ENCODE measurements at regions not wholly inside any gene's neighbourhood (a gene's known extent, or its start where the extent isn't known, plus 50 kb on each side); places are given as distances from the start of the nearest gene placed in this dataset.

GRCh38 chr13:79831556-79831955, 350.6 kb downstream of the NDFIP2 start:
- no peak overlapping the region for H3K4ac ChIP-seq (ENCODE audit: low read depth, low read length)
- no peak overlapping the region for H3K4me2 ChIP-seq (ENCODE audit: insufficient read depth, insufficient read length, low read length)
- no peak overlapping the region for H3K14ac ChIP-seq (ENCODE audit: insufficient read depth, low read length)
- no peak overlapping the region for H3K56ac ChIP-seq (ENCODE audit: insufficient read length, low read depth, low read length)
- H3K27ac Mint-ChIP-seq, result no peak overlapping the region
- peaks cover 0 to 2% of the 10 kb centered on the region in 2 experiments; a peak in 2 of 5 replicates for H3K9me3 Mint-ChIP-seq
- H3K79me1 ChIP-seq (ENCODE audit: insufficient read depth, low read depth, low read length, poor library complexity, severe bottlenecking), result no peaks in the 10 kb centered on the region
- H4K91ac ChIP-seq (ENCODE audit: insufficient read length, low read depth, low read length), result no peak overlapping the region
- H3K79me2 ChIP-seq (ENCODE audit: insufficient read depth, low read length), result no peaks in the 10 kb centered on the region
- no peak overlapping the region for H2BK12ac ChIP-seq (ENCODE audit: insufficient read length, low read depth, low read length)
- H3K36me3 Mint-ChIP-seq (ENCODE audit: insufficient read depth in 1 of 3, low read depth in 3 of 3), result no peaks in the 10 kb centered on the region; a peak in 1 of 7 replicates
- no peaks in the 10 kb centered on the region for H4K20me1 ChIP-seq (ENCODE audit: control insufficient read depth, insufficient read depth, insufficient read length)
- H3K9me3 ChIP-seq (ENCODE audit: control insufficient read depth, low read depth, low read length), result no peaks in the 10 kb centered on the region
- no peak overlapping the region for H2AFZ ChIP-seq (ENCODE audit: low read length)
- no peaks in the 10 kb centered on the region for H3K27me3 ChIP-seq (ENCODE audit: insufficient read depth, low read length)
- H4K5ac ChIP-seq (ENCODE audit: insufficient read length, low read depth, low read length), result no peak overlapping the region
- H3K23me2 ChIP-seq (ENCODE audit: insufficient read length, low read depth, low read length, poor library complexity, severe bottlenecking), result no peaks in the 10 kb centered on the region
- H3K4me1 ChIP-seq (ENCODE audit: insufficient read depth, low read length), result no peaks in the 10 kb centered on the region
- H3T11ph ChIP-seq (ENCODE audit: low read length), result no peak overlapping the region
- H3K27ac ChIP-seq (ENCODE audit: insufficient read length, low read depth, low read length), result no peak overlapping the region
- no peaks in the 10 kb centered on the region for H3K27me3 Mint-ChIP-seq (ENCODE audit: low read depth)
- no peak overlapping the region for H2BK5ac ChIP-seq (ENCODE audit: insufficient read length, low read length)
- H4K8ac ChIP-seq (replicated peaks; ENCODE audit: insufficient read length, low read depth, low read length), result no peak overlapping the region
- H2BK15ac ChIP-seq (ENCODE audit: low read depth, low read length), result no peak overlapping the region
- DNase-seq, result no peak
- H3K9ac ChIP-seq (ENCODE audit: extremely low read depth, insufficient read length, low read length), result no peak overlapping the region
- no peak overlapping the region for H3K4me3 Mint-ChIP-seq
- no peak overlapping the region for H3K18ac ChIP-seq (ENCODE audit: insufficient read length, low read depth, low read length)
- TF ChIP-seq CTCF (conservative IDR thresholded peaks at IDR 0.05), result no peak
- H3K23ac ChIP-seq (ENCODE audit: insufficient read length, low read depth, low read length), result no peak overlapping the region
- H2BK20ac ChIP-seq (ENCODE audit: low read depth, low read length, poor library complexity, severe bottlenecking), result no peak overlapping the region
- WGBS (ENCODE audit: extremely low coverage, insufficient read length, low lambda C conversion rate), result no CpG with 5 or more reads among the region's 3 CpGs
- no peak overlapping the region for H2AK5ac ChIP-seq (ENCODE audit: insufficient read length, low read length)
- peaks cover 0 to 2% of the 10 kb centered on the region in 2 experiments; a peak in 1 of 4 replicates for H3K4me1 Mint-ChIP-seq
- H2BK120ac ChIP-seq (ENCODE audit: low read depth, low read length, poor library complexity, severe bottlenecking), result no peak overlapping the region
